K562 (cell line): ENCODE measurements at regions not wholly inside any gene's neighbourhood (a gene's known extent, or its start where the extent isn't known, plus 50 kb on each side); places are given as distances from the start of the nearest gene placed in this dataset.

Source experiments
- ATAC-seq: fragments of 200-7000 bp; cut with Tn5 transposase; 3 replicates; pipeline ENCODE4 v1.9.1; 2020; ENCODE audit warnings: moderate library complexity
- BruUV-seq: library from RNA; stranded (reverse); fragments of 400-500 nt; replicated peaks from 2 replicates; lab custom pipeline; 2021; lab: Mats Ljungman, UMichigan
- CTCF ChIA-PET: fragments of 300-600 bp; formaldehyde crosslinking; extraction: SDS; loops from one replicate; lab custom pipeline; 2021; ENCODE audit warnings: low intra/inter-chr PET ratio; lab: Yijun Ruan, JAX
- POLR2A ChIA-PET: fragments of 300-600, 350-650 bp; sonication (Branson Sonifier 250); formaldehyde crosslinking; extraction: SDS; loops from one replicate; lab custom pipeline; 2021; ENCODE audit warnings: antibody characterized with exemption, inconsistent platforms; lab: Yijun Ruan, JAX
- DNase-seq, 4 experiments: peaks; one replicate each; pipeline versions ENCODE4 v3.0.0 to v3.0.0-alpha.2; 2011 to 2018; ENCODE audit warnings: low spot score in 3 of 4, mixed read lengths in 3 of 4; ENCODE audit errors: extremely low read depth in 1 of 4
- FAIRE-seq: peaks from 2 replicates; lab custom pipeline; 2011; peaks lifted over from hg19 to GRCh38; lab: Jason Lieb, UNC
- H2AFZ ChIP-seq: 2 replicates; pipeline ENCODE4 v1.6.0; 2011; ENCODE audit warnings: low read depth, low read length, control low read depth, inconsistent platforms
- H3K27ac ChIP-seq: fragments of 200-600 bp; 3 replicates; pipeline ENCODE4 v1.8.0; 2011; ENCODE audit warnings: low read depth, mild to moderate bottlenecking, control low read depth, inconsistent platforms, low read length, moderate library complexity, mixed read lengths; ENCODE audit errors: extremely low read depth
- H3K27me3 ChIP-seq, 2 experiments: fragments of 300-600 bp in 1 of 2; 2 replicates in 1 of 2; 3 replicates in 1 of 2; pipeline versions ENCODE4 v1.6.0 to v1.8.0; 2011; ENCODE audit warnings: inconsistent platforms in 2 of 2, low read length in 2 of 2, mild to moderate bottlenecking in 1 of 2, mixed read lengths in 1 of 2, moderate library complexity in 1 of 2; ENCODE audit not compliant: control insufficient read depth in 2 of 2, insufficient read depth in 2 of 2
- H3K36me3 ChIP-seq: fragments of 300-600 bp; 3 replicates; pipeline ENCODE4 v1.8.0; 2011; ENCODE audit warnings: mild to moderate bottlenecking, low read length, inconsistent platforms; ENCODE audit not compliant: control insufficient read depth, insufficient read depth
- H3K4me1 ChIP-seq, 2 experiments: fragments of 200-600 bp in 1 of 2; replicated peaks in 1 of 2; 2 replicates in 1 of 2; 3 replicates in 1 of 2; pipeline versions ENCODE4 v1.5.1 to v1.8.0; 2011; ENCODE audit warnings: inconsistent platforms in 2 of 2, low read length in 2 of 2, mild to moderate bottlenecking in 1 of 2, mixed read lengths in 1 of 2, moderate library complexity in 1 of 2; ENCODE audit not compliant: control insufficient read depth in 2 of 2, insufficient read depth in 2 of 2
- H3K4me2 ChIP-seq: 2 replicates; pipeline ENCODE4 v1.6.1; 2011; ENCODE audit warnings: low read length, control low read depth, inconsistent platforms, mixed read lengths; ENCODE audit not compliant: insufficient read depth
- H3K4me3 ChIP-seq: fragments of 200-600 bp; sonication (generic), shearing (Covaris generic); 2 replicates; pipeline ENCODE4 v1.5.1; 2016; ENCODE audit warnings: control low read depth, inconsistent platforms
- H3K79me2 ChIP-seq: fragments of 200-600 bp; 3 replicates; pipeline ENCODE4 v1.8.0; 2011; ENCODE audit warnings: low read length, inconsistent platforms; ENCODE audit not compliant: control insufficient read depth, insufficient read depth
- H3K9ac ChIP-seq, 2 experiments: 2 replicates each; pipeline versions ENCODE4 v1.6.0 to v1.6.1; 2011; ENCODE audit warnings: low read depth in 2 of 2, low read length in 2 of 2, control low read depth in 1 of 2, inconsistent platforms in 1 of 2, mild to moderate bottlenecking in 1 of 2, mixed read lengths in 1 of 2; ENCODE audit not compliant: insufficient read depth in 1 of 2
- H3K9me1 ChIP-seq: one replicate; pipeline ENCODE4 v1.6.0; 2011; ENCODE audit warnings: inconsistent platforms, mild to moderate bottlenecking, low read length, moderate library complexity; ENCODE audit not compliant: control insufficient read depth, insufficient read depth
- H3K9me3 ChIP-seq: replicated peaks from 2 replicates; pipeline ENCODE4 v1.5.1; 2011; ENCODE audit warnings: low read depth, low read length, inconsistent platforms; ENCODE audit not compliant: control insufficient read depth, insufficient read depth
- H4K20me1 ChIP-seq: replicated peaks from 2 replicates; pipeline ENCODE4 v1.6.1; 2011; ENCODE audit warnings: low read length, inconsistent platforms, mixed read lengths; ENCODE audit not compliant: control insufficient read depth, insufficient read depth
- ARID2 ChIP-seq: fragments of 450-650 bp; IDR thresholded peaks from 2 replicates; pipeline ENCODE4 v1.6.1; 2017; ENCODE audit warnings: antibody characterized with exemption, mild to moderate bottlenecking
- ATF4 ChIP-seq: fragments of 450-650 bp; formaldehyde crosslinking; IDR thresholded peaks from 2 replicates; pipeline ENCODE4 v1.4.0; 2022; ENCODE audit warnings: mild to moderate bottlenecking, moderate library complexity
- CCNT2 ChIP-seq: IDR thresholded peaks from 2 replicates; pipeline ENCODE4 v1.6.1; 2011; ENCODE audit warnings: borderline replicate concordance, low read depth, mild to moderate bottlenecking, moderate library complexity, mixed read lengths, low read length; ENCODE audit not compliant: insufficient read length; ENCODE audit errors: extremely low read depth
- CHAMP1 ChIP-seq: fragments of 450-650 bp; IDR thresholded peaks from 2 replicates; pipeline ENCODE4 v1.6.1; 2016; ENCODE audit warnings: mild to moderate bottlenecking
- DPF2 ChIP-seq: fragments of 450-650 bp; IDR thresholded peaks from 2 replicates; pipeline ENCODE4 v1.6.1; 2016
- KAT2B ChIP-seq: IDR thresholded peaks from one replicate; pipeline ENCODE4 v1.6.1; 2012; ENCODE audit warnings: low read depth, mild to moderate bottlenecking, control low read depth, inconsistent platforms, low read length, moderate library complexity
- PBX2 ChIP-seq, 2 experiments: IDR thresholded peaks in 1 of 2; conservative IDR thresholded peaks in 1 of 2; 2 replicates each; pipeline ENCODE4 v1.6.1; 2016; ENCODE audit warnings: low read depth in 2 of 2, mild to moderate bottlenecking in 1 of 2, missing compliant biosample characterization in 1 of 2, missing genetic modification characterization in 1 of 2, moderate library complexity in 1 of 2
- PYGO2 ChIP-seq: fragments of 450-650 bp; IDR thresholded peaks from 2 replicates; pipeline ENCODE4 v1.6.1; 2016; ENCODE audit warnings: mild to moderate bottlenecking, missing genetic modification characterization, moderate library complexity, missing compliant biosample characterization
- SRSF9 ChIP-seq: fragments of 200-400 bp; formaldehyde crosslinking; IDR thresholded peaks from 2 replicates; pipeline ENCODE4 v1.6.1; 2017; ENCODE audit warnings: low read depth, low read length, borderline replicate concordance
- STAT5B ChIP-seq: fragments of 250-450 bp; sonication (Bioruptor Pico); IDR thresholded peaks from 2 replicates; pipeline ENCODE4 v1.8.0; 2021; ENCODE audit warnings: mild to moderate bottlenecking, inconsistent platforms
- TAF15 ChIP-seq: fragments of 200-400 bp; formaldehyde crosslinking; IDR thresholded peaks from 2 replicates; pipeline ENCODE4 v1.6.1; 2017; ENCODE audit warnings: mild to moderate bottlenecking, low read depth, low read length, moderate library complexity
- TCF7L2 ChIP-seq: fragments of 150-350 bp; IDR thresholded peaks from 2 replicates; pipeline ENCODE4 v1.6.1; 2016; ENCODE audit warnings: low read depth, mild to moderate bottlenecking, low read length, moderate library complexity
- XRCC5 ChIP-seq: fragments of 200-400 bp; formaldehyde crosslinking; IDR thresholded peaks from 2 replicates; pipeline ENCODE4 v1.6.1; 2017; ENCODE audit warnings: low read depth, mild to moderate bottlenecking, low read length
- ZBED1 ChIP-seq: IDR thresholded peaks from 2 replicates; pipeline ENCODE4 v1.6.1; 2014
- ZBTB2 ChIP-seq: fragments of 450-650 bp; IDR thresholded peaks from 2 replicates; pipeline ENCODE4 v1.6.1; 2016; ENCODE audit warnings: antibody characterized with exemption
- ZNF668 ChIP-seq: fragments of 250-450 bp; sonication (Bioruptor Pico); IDR thresholded peaks from 2 replicates; pipeline ENCODE4 v1.8.0; 2022; ENCODE audit warnings: mild to moderate bottlenecking, inconsistent platforms
- ZNF75A ChIP-seq: fragments of 450-650 bp; formaldehyde crosslinking; IDR thresholded peaks from 2 replicates; pipeline ENCODE4 v1.4.0; 2020; ENCODE audit warnings: mild to moderate bottlenecking
- ZNF764 ChIP-seq: fragments of 250-450 bp; sonication (Bioruptor Pico); IDR thresholded peaks from 2 replicates; pipeline ENCODE4 v1.4.0; 2020; ENCODE audit warnings: low read depth, mild to moderate bottlenecking, moderate library complexity
- in situ Hi-C: fragments of 300-500 bp; cut with MboI; formaldehyde crosslinking; loops from 4 replicates; pipeline ENCODE4 v1.15.0; 2018; ENCODE audit warnings: inconsistent platforms, mixed read lengths
- intact Hi-C: fragments of 100-400 bp; cut with micrococcal nuclease; formaldehyde crosslinking; loops from 2 replicates; pipeline ENCODE4 v1.14.2; 2022

GRCh38 chr1:90147093-90147492 lies 152.2 kb downstream of the ZNF326 start:
- POLR2A ChIA-PET: no interaction called here
- H3K9ac ChIP-seq: no peak overlapping the region
- no peak overlapping the region for H3K27ac ChIP-seq
- no peaks in the 10 kb centered on the region for H3K4me1 ChIP-seq
- H3K9me3 ChIP-seq: no peaks in the 10 kb centered on the region
- BruUV-seq: no TSS peak
- no peak for FAIRE-seq
- no peaks in the 10 kb centered on the region for H3K27me3 ChIP-seq
- no peaks in the 10 kb centered on the region for H3K79me2 ChIP-seq
- H3K36me3 ChIP-seq: no peaks in the 10 kb centered on the region
- no peaks in the 10 kb centered on the region for H3K9me1 ChIP-seq
- H3K4me2 ChIP-seq: no peak overlapping the region
- H4K20me1 ChIP-seq: no peaks in the 10 kb centered on the region
- in situ Hi-C loops (no loop called here), intact Hi-C loops (no loop called here)
- H3K4me3 ChIP-seq: no peak overlapping the region
- no peak overlapping the region for H2AFZ ChIP-seq
- no peak for DNase-seq
- CTCF ChIA-PET: no interaction called here
- no peak for ATAC-seq
- TF ChIP-seq DPF2: no peak
- TF ChIP-seq CCNT2: no peak
- no peak for TF ChIP-seq ARID2
- no peak for TF ChIP-seq CHAMP1
- TF ChIP-seq ATF4 (CRISPR knock-in tag): no peak
- TF ChIP-seq TAF15: no peak
- TF ChIP-seq ZNF668 (CRISPR knock-in tag): no peak
- no peak for TF ChIP-seq STAT5B (CRISPR knock-in tag)
- TF ChIP-seq SRSF9: no peak
- no peak for TF ChIP-seq ZNF75A
- TF ChIP-seq TCF7L2: no peak
- no peak for TF ChIP-seq KAT2B
- no peak for TF ChIP-seq PYGO2 (tag)
- no peak for TF ChIP-seq PBX2 (CRISPR knock-in tag; IDR thresholded peaks at IDR 0.05; ENCODE audit: low read depth)
- TF ChIP-seq PBX2 (tag; conservative IDR thresholded peaks at IDR 0.05; ENCODE audit: low read depth): no peak
- no peak for TF ChIP-seq ZNF764 (CRISPR knock-in tag)
- TF ChIP-seq XRCC5: no peak
- TF ChIP-seq ZBTB2: no peak
- TF ChIP-seq ZBED1: no peak
